ENCODE measurements at regions not wholly inside any gene's neighbourhood (a gene's known extent, or its start where the extent isn't known, plus 50 kb on each side); places are given as distances from the start of the nearest gene placed in this dataset.

- DNase-seq: no peak
- Histone ChIP-seq H3K4me1 (no peaks in the 10 kb centered on the region), H3K9me3 (no peaks in the 10 kb centered on the region), H3K36me3 (no peaks in the 10 kb centered on the region), H3K4me3 (no peak overlapping the region), H3K27ac (no peak overlapping the region), H3K27me3 (no peaks in the 10 kb centered on the region)
- no peak for TF ChIP-seq POLR2A (IDR thresholded peaks at IDR 0.05)
- TF ChIP-seq CTCF (IDR thresholded peaks at IDR 0.05): no peak
Measured at GRCh38 chr7:18224138-18224537, 196.5 kb upstream of the PRPS1L1 start.

GRCh38 chr7:18225067-18225466 is 197.4 kb upstream of the PRPS1L1 start:
- no peaks in the 10 kb centered on the region for H3K4me1 ChIP-seq

GRCh38 chr7:18226598-18226997 is 199.0 kb upstream of the PRPS1L1 start:
- Histone ChIP-seq H3K4me3 (no peak overlapping the region), H3K27ac (no peak overlapping the region), H3K36me3 (no peaks in the 10 kb centered on the region), H3K4me1 (no peaks in the 10 kb centered on the region), H3K9me3 (no peaks in the 10 kb centered on the region), H3K27me3 (no peaks in the 10 kb centered on the region)
- DNase-seq: no peak
- no peak for TF ChIP-seq POLR2A (IDR thresholded peaks at IDR 0.05)

More at GRCh38 chr7:18225067-18225466, 197.4 kb upstream of the PRPS1L1 start:
- no peaks in the 10 kb centered on the region for H3K27me3 ChIP-seq
- H3K9me3 ChIP-seq: no peaks in the 10 kb centered on the region
- H3K36me3 ChIP-seq: no peaks in the 10 kb centered on the region
- H3K4me3 ChIP-seq: no peak overlapping the region
- DNase-seq: no peak
- TF ChIP-seq CTCF (IDR thresholded peaks at IDR 0.05): no peak
- H3K27ac ChIP-seq: no peak overlapping the region

GRCh38 chr7:18228686-18229085 is 201.0 kb upstream of the PRPS1L1 start:
- H3K27me3 ChIP-seq: no peaks in the 10 kb centered on the region
- H3K36me3 ChIP-seq: no peaks in the 10 kb centered on the region
- no peak overlapping the region for H3K27ac ChIP-seq
- H3K4me1 ChIP-seq: no peaks in the 10 kb centered on the region
- DNase-seq: no peak
- TF ChIP-seq CTCF (IDR thresholded peaks at IDR 0.05) (no peak), POLR2A (IDR thresholded peaks at IDR 0.05) (no peak)
- no peak overlapping the region for H3K4me3 ChIP-seq
- no peaks in the 10 kb centered on the region for H3K9me3 ChIP-seq

- Histone ChIP-seq H3K27me3 (no peaks in the 10 kb centered on the region), H3K4me1 (no peaks in the 10 kb centered on the region), H3K4me3 (no peak overlapping the region), H3K9me3 (no peaks in the 10 kb centered on the region), H3K36me3 (no peaks in the 10 kb centered on the region), H3K27ac (no peak overlapping the region)
- no peak for DNase-seq
- TF ChIP-seq POLR2A (IDR thresholded peaks at IDR 0.05) (no peak), CTCF (IDR thresholded peaks at IDR 0.05) (no peak)
Measured at GRCh38 chr7:18230271-18230670, 202.6 kb upstream of the PRPS1L1 start.

GRCh38 chr7:18231854-18232253 is 204.2 kb upstream of the PRPS1L1 start:
- Histone ChIP-seq H3K27ac (no peak overlapping the region), H3K4me3 (no peak overlapping the region), H3K4me1 (no peaks in the 10 kb centered on the region), H3K27me3 (no peaks in the 10 kb centered on the region), H3K36me3 (no peaks in the 10 kb centered on the region), H3K9me3 (no peaks in the 10 kb centered on the region)
- DNase-seq: no peak
- no peak for TF ChIP-seq CTCF (IDR thresholded peaks at IDR 0.05)
- TF ChIP-seq POLR2A (IDR thresholded peaks at IDR 0.05): no peak

Data from Peyer's patch (tissue), 4 donors.